Effector memory CD4-positive, alpha-beta T cell (primary cell): ENCODE measurements at regions not wholly inside any gene's neighbourhood (a gene's known extent, or its start where the extent isn't known, plus 50 kb on each side); places are given as distances from the start of the nearest gene placed in this dataset.
"Not testable (repeated sequence)": the region's sequence is repeated elsewhere in the genome, so short reads cannot be mapped to it uniquely, and the experiment has no call there.

Source experiments
- DNase-seq, 3 donors: peaks; one replicate each; pipeline ENCODE4 v3.0.0-alpha.2; 2020
- H3K27ac ChIP-seq: 2 replicates; pipeline ENCODE4 v1.7.0; 2013; ENCODE audit warnings: mild to moderate bottlenecking, low read length, moderate library complexity; ENCODE audit not compliant: insufficient read depth, poor library complexity, severe bottlenecking
- H3K27me3 ChIP-seq: replicated peaks from 2 replicates; pipeline ENCODE4 v1.7.0; 2013; ENCODE audit warnings: mild to moderate bottlenecking, low read length; ENCODE audit not compliant: insufficient read depth, control insufficient read depth, poor library complexity, severe bottlenecking
- H3K36me3 ChIP-seq: 2 replicates; pipeline ENCODE4 v1.7.0; 2013; ENCODE audit warnings: mild to moderate bottlenecking, low read length, moderate library complexity; ENCODE audit not compliant: control insufficient read depth, insufficient read depth
- H3K4me1 ChIP-seq: 2 replicates; pipeline ENCODE4 v1.7.0; 2013; ENCODE audit warnings: low read length, mild to moderate bottlenecking; ENCODE audit not compliant: control insufficient read depth, insufficient read depth, poor library complexity, severe bottlenecking
- H3K4me3 ChIP-seq: 2 replicates; pipeline ENCODE4 v1.7.0; 2013; ENCODE audit warnings: low read length, low read depth, mild to moderate bottlenecking; ENCODE audit not compliant: insufficient read depth, poor library complexity, severe bottlenecking
- H3K9me3 ChIP-seq: 2 replicates; pipeline ENCODE4 v1.7.0; 2013; ENCODE audit warnings: mild to moderate bottlenecking, low read length, moderate library complexity; ENCODE audit not compliant: control insufficient read depth

DNA sequence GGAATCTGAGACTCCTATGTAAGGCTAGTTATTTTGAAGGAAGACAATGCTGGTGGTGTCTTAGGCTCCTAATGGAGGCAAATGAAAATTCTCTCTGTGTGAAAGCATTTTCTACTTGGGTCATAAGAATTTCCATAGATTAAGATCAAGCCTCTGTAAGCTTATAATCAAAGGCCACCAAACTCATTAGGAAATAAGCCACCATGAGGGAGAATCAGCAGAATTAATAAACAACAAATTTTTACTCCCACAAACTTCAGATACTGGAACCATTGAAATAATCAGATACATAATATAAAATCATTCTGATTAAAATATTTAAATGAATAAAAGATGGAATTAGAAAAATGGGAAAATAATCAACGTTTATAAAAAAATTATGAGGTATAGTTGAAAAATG, 178.7 kb downstream of the NPIPA8 start:
- not testable (repeated sequence) for H3K4me1 ChIP-seq, H3K9me3 ChIP-seq, H3K27ac ChIP-seq, H3K36me3 ChIP-seq, H3K27me3 ChIP-seq, H3K4me3 ChIP-seq, DNase-seq

DNA sequence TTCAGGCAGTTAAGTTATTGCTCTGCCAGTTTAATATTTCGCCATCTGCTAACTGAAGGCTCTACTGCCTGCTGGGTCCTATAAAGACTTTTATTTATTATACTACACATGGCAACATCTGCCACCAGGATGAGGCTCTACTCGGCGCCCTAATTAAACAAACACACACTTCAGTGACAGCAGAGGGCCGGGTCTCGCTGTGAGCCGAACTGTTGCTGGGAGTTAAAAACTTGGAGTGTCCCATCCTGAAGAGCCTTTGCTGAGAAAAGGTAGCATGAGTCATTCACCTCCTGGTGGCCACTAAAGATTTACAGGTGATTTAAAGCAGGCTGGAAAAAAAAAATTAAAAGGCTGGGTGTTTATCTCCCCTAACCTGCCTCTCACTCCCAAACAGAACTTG, 183.7 kb downstream of the NPIPA8 start:
- not testable (repeated sequence) for H3K27ac ChIP-seq, H3K27me3 ChIP-seq, H3K36me3 ChIP-seq, DNase-seq, H3K4me3 ChIP-seq, H3K9me3 ChIP-seq, H3K4me1 ChIP-seq

DNA sequence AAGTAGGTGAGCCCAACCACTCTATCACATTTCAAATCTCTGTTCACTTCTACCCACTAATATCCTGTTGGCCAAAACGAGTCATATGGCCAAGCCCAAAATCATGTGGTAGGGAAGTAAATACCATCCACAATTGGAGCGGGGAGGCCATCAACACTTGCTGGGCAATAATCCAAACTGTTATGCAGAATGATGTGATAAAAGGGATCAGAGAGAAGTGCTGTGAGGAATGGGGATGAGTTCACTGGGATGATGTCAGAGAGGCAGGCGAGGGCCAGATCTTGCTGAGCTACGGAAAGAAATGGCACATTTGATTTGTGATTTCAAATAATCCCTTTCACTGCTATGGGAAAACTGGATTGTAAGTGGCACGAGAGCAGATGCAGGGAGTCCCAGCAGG, 188.4 kb downstream of the NPIPA8 start:
- H3K27ac ChIP-seq, H3K4me1 ChIP-seq, H3K36me3 ChIP-seq, H3K9me3 ChIP-seq, H3K4me3 ChIP-seq, H3K27me3 ChIP-seq, DNase-seq: not testable (repeated sequence)

DNA sequence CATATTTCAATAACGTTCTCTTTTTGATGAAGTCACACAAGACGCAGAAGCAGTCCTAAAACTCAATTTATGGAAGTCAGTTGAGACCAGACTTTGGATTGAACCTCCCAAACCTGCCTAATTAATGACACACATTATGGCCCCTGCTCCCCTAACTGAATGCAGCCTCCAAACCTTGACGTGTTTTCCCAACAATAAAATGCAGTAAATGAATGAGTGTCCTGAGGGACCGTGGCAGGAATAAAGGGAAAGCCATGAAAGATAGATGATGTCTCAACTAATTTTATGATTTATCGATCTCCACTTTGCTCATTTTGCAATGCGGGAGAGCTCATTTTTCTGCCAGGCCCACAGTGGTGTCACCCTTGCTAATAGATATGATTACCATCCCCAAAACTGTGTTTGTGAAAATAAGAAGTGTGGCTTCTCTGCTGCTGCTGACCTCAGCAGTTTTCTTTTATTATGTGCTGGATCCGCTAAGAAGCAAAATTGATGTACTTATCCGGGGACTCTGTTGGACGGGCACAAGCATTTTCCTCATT, 189.9 kb downstream of the NPIPA8 start:
- H3K4me1 ChIP-seq, DNase-seq, H3K27ac ChIP-seq, H3K4me3 ChIP-seq, H3K36me3 ChIP-seq, H3K9me3 ChIP-seq, H3K27me3 ChIP-seq: not testable (repeated sequence)

DNA sequence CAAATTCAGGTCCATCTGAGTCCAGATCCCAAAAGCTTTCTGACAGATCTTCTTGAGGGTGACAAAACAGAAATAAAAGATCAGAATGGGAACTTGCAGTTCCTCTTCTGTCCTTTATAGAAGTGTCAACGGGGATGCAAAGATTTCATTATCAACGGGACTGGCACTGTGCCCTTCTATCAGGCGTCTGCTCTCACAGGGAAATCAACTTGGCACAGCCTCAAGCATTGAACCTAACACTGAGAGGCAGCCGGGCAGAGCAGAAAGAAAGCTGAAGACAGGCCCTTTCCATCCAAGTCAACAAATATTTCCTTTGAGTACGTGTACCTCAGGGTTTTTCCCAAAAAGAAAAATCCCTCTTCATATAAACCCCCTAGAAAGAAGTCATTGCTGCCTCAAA, 194.5 kb downstream of the NPIPA8 start:
- not testable (repeated sequence) for H3K4me1 ChIP-seq, DNase-seq, H3K27ac ChIP-seq, H3K9me3 ChIP-seq, H3K27me3 ChIP-seq, H3K4me3 ChIP-seq, H3K36me3 ChIP-seq

DNA sequence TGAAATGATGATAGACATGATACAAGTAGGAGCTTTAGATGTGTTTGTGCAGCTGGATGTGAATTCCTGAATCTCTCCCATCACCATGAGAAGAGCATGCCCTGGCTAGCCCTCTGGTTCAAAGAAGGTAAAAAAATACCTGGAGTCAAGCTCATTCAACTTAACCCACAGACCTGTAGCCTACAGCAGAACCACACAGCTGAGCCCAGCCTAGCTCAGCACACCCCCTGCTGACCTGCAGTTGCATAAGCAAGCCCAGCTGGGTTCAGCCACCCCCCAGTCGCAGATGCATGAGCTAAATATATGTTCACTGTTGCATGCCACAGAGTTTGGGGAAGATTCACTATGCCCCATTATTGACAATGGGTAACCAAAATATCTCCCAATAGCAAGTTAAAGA, 200.2 kb downstream of the NPIPA8 start:
- not testable (repeated sequence) for H3K4me3 ChIP-seq, H3K9me3 ChIP-seq, DNase-seq, H3K36me3 ChIP-seq, H3K4me1 ChIP-seq, H3K27ac ChIP-seq, H3K27me3 ChIP-seq

DNA sequence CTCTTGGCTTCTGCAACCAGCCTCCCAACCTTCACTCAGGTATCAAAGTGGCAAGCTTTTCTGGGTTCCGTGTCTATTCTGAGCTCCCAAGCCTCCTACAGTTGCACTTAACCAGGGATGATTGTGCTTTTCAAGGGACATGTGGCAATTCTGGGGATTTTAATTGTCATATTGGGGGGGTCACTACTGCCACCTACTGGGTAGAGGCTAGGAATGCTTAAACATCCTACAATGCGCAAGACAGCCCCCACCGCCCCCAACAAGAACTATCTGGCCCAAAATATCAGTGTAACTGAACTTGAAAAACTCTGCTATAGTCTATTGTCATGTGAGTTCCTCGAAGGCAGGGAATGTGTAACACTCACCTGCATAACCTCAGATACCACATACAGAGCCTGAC, 201.5 kb downstream of the NPIPA8 start:
- not testable (repeated sequence) for H3K4me1 ChIP-seq, DNase-seq, H3K27ac ChIP-seq, H3K9me3 ChIP-seq, H3K27me3 ChIP-seq, H3K36me3 ChIP-seq, H3K4me3 ChIP-seq

DNA sequence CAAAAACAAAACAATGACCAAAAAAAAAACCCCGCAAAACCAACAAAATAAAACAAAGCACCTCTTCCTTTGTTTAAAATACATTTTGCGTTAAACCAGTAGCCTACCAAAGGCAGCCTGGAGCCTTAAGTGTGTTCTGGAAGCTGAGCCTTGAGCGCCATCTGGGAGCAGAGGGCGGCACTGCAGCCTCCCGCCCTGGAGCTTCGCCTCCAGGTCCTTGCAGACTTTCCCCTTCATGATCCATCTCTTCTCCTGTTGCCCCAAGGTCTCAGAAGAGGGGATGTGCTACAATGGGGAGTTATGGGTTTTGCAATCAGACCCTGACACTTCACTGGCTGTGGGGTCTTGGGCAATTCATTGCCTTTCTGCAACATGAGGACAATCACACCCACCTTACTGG, 204.9 kb downstream of the NPIPA8 start:
- H3K4me1 ChIP-seq, DNase-seq, H3K4me3 ChIP-seq, H3K27me3 ChIP-seq, H3K36me3 ChIP-seq, H3K27ac ChIP-seq, H3K9me3 ChIP-seq: not testable (repeated sequence)

DNA sequence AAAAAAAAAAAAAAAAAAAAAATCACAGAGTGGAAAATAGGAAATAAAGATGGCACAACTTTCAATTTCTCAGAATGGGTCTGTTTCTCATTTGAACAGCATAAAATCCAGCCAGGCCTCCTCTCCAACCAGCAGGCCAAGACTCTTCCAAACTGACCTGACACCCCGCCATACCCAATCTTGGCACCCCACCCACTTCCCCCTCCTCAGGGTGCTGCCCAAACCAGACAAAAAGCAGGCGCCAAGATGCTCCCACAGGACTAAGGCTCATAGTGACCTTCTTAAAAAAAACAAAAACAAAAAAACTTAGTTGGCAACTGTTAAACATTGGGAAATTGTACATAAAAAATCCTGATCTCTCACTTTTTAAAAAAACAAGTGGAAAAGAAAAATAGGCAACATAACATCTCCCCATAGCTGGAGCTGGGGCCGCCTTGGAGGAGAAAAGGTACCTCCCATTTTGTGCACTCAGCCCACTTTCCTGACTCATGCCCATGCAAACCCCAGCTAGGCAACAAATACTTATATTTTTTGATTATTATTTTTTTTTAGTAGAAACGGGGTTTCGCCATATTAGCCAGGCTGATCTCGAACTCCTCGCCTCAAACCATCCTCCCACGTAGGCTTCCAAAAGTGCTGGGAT, 205.9 kb downstream of the NPIPA8 start:
- H3K9me3 ChIP-seq, DNase-seq, H3K27me3 ChIP-seq, H3K4me3 ChIP-seq, H3K36me3 ChIP-seq, H3K4me1 ChIP-seq, H3K27ac ChIP-seq: not testable (repeated sequence)

DNA sequence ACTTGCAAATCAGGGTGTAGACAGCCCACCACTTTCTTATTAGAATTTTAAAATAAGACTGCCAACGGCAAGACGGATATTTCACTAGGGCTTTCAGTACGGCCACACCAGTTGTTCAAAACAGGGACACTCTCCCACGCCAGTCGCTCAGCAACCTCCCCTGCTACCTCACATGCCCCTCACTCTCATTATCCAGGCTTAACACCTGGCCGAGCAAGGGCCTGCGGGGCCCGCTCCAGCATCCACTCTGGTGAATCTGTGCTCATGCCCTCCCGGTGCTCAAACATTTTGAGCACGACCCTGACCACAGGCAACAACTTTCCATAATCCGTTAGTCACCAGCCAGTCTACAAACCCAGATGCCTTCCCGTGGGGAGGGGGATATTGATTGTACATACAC, 209.5 kb downstream of the NPIPA8 start:
- not testable (repeated sequence) for H3K27ac ChIP-seq, H3K4me3 ChIP-seq, H3K36me3 ChIP-seq, H3K4me1 ChIP-seq, H3K27me3 ChIP-seq, DNase-seq, H3K9me3 ChIP-seq
